ENCODE measurements at regions not wholly inside any gene's neighbourhood (a gene's known extent, or its start where the extent isn't known, plus 50 kb on each side); places are given as distances from the start of the nearest gene placed in this dataset.

DNA sequence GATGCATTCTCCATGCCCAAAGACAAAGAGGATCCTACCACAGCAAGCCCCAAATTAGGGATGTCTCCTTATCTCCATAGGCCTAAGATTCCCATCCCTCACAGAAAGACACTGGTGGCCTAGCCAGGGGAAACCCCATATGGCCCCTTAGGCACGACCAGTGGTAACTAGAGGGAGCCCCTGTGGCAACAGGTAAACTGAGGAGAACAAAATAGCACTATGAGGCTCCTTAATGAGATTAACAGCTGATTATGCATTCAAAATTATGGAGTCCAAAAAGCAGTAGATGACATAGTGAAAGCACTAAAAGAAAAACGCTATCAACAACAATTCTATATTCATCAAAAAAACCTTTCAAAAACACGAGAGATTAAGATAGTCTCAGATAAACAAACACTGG is 234.0 kb downstream of the DIRAS2 start:
- Histone ChIP-seq H3K27ac (no peak overlapping the region), H3K4me1 (no peaks in the 10 kb centered on the region), H3K27me3 (no peaks in the 10 kb centered on the region), H3K9me3 (no peaks in the 10 kb centered on the region), H3K36me3 (no peaks in the 10 kb centered on the region), H3K4me3 (no peak overlapping the region)
- TF ChIP-seq POLR2AphosphoS5 (IDR thresholded peaks at IDR 0.05) (no peak), POLR2A (IDR thresholded peaks at IDR 0.05) (no peak), EP300 (IDR thresholded peaks at IDR 0.05) (no peak)
- TF ChIP-seq, protein P1, sequence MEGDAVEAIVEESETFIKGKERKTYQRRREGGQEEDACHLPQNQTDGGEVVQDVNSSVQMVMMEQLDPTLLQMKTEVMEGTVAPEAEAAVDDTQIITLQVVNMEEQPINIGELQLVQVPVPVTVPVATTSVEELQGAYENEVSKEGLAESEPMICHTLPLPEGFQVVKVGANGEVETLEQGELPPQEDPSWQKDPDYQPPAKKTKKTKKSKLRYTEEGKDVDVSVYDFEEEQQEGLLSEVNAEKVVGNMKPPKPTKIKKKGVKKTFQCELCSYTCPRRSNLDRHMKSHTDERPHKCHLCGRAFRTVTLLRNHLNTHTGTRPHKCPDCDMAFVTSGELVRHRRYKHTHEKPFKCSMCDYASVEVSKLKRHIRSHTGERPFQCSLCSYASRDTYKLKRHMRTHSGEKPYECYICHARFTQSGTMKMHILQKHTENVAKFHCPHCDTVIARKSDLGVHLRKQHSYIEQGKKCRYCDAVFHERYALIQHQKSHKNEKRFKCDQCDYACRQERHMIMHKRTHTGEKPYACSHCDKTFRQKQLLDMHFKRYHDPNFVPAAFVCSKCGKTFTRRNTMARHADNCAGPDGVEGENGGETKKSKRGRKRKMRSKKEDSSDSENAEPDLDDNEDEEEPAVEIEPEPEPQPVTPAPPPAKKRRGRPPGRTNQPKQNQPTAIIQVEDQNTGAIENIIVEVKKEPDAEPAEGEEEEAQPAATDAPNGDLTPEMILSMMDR (IDR thresholded peaks at IDR 0.05): no peak
- no peak for DNase-seq (ENCODE audit: low spot score in 2 of 2)
- WGBS: 95% methylated on average over 3 of the region's 3 CpGs

DNA sequence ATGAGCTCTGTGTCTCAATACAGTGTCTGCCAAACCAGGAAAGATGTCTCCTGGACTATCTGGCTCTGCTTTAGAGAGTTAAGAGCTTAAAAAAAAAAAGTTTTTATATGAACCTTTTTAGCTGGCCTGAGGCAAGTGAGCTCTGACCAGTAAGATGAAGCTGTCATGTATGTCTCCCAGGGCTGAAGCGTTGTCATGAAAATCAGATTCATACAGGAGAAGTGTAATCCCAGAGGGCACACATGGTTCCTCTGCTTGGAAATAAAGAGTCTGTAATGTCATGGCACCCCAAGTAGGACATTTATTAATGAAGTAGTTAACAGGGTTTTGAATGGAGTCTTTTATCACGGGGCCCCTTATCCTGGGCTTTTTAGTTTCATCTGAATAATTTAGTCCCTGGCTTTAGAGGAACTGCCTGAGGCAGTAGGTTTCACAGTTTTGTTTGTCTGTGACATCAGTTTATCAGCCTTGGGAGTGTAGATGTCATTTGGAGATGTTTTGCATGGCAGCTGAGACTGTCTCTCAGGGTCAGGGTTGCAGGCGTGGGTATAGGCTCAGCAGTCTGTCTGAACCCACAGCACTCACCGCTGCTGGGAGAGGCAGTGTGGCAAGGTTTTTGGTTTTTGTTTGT is 223.3 kb downstream of the DIRAS2 start:
- DNase-seq (ENCODE audit: low spot score in 2 of 2): no peak
- Histone ChIP-seq H3K4me1 (no peaks in the 10 kb centered on the region), H3K4me3 (no peak overlapping the region), H3K9me3 (no peaks in the 10 kb centered on the region), H3K36me3 (no peaks in the 10 kb centered on the region), H3K27ac (no peak overlapping the region), H3K27me3 (no peaks in the 10 kb centered on the region)
- 85% methylated on average over 4 of the region's 4 CpGs for WGBS
- TF ChIP-seq, protein P1 (IDR thresholded peaks at IDR 0.05): no peak
- no peak for TF ChIP-seq POLR2A (IDR thresholded peaks at IDR 0.05)
- no peak for TF ChIP-seq POLR2AphosphoS5 (IDR thresholded peaks at IDR 0.05)
- TF ChIP-seq EP300 (IDR thresholded peaks at IDR 0.05): no peak

DNA sequence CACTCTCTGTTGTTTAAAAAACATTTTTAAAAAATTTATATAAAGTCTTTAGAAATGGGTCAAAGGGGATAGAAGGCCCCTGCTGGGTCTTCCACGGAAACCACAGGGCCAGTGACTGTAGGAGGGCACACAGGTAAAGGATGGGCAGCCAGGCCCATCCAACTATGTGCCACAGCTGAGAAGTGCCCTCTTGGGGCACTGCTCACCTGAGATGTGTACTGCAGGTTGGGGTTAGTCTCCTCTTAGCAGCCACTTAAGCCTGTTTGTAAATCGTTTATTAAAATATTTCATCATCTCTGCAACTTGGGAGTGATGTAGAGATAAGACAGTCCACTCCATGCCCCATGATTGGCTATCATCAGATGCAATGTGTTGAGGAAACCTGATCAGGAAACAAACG is 222.4 kb downstream of the DIRAS2 start:
- DNase-seq (ENCODE audit: low spot score in 2 of 2): no peak
- H3K27ac ChIP-seq: no peak overlapping the region
- no peak overlapping the region for H3K4me3 ChIP-seq
- no peaks in the 10 kb centered on the region for H3K9me3 ChIP-seq
- TF ChIP-seq, protein P1 (IDR thresholded peaks at IDR 0.05): no peak
- TF ChIP-seq POLR2A (IDR thresholded peaks at IDR 0.05) (no peak), EP300 (IDR thresholded peaks at IDR 0.05) (no peak), POLR2AphosphoS5 (IDR thresholded peaks at IDR 0.05) (no peak)
- no peaks in the 10 kb centered on the region for H3K36me3 ChIP-seq
- 73% methylated on average over 3 of the region's 3 CpGs for WGBS
- no peaks in the 10 kb centered on the region for H3K27me3 ChIP-seq
- no peaks in the 10 kb centered on the region for H3K4me1 ChIP-seq

DNA sequence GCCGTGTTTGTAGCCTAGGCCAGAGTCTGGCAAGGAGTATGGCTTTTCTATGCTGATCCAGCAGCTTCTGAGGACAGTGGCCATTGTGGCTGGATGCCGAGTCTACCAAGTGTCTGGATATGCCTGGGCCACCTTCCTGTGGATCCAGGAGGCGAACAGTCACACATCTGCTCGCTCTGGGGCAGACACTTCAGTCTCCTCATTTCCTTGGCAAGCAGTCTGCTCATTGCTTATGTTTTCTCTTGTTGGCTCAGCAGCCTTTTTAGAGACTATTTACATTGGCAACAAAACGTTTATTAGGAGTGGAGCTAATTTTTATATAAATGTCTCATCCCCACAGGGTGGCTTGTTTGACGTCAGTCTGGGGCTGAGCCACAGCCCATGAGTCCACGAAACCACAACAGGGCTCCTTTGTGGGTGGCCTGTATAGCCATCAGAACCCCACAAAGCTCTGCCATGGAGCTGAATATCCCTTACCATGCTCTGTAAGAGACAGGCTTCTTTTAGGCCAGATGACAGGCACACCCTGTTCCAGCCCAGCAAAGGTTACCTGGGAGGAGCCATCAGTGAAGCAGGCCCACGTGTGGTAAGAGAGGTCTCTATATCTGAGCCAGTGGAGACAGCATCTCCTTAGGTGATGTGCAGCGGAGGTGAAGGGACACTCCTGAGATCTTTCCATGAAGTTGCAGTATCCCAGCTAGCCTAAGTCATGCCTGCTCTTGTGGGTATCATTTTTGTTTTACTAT is 221.7 kb downstream of the DIRAS2 start:
- TF ChIP-seq POLR2AphosphoS5 (IDR thresholded peaks at IDR 0.05) (no peak), EP300 (IDR thresholded peaks at IDR 0.05) (no peak), POLR2A (IDR thresholded peaks at IDR 0.05) (no peak)
- TF ChIP-seq, protein P1 (IDR thresholded peaks at IDR 0.05): no peak
- no peaks in the 10 kb centered on the region for H3K36me3 ChIP-seq
- H3K27ac ChIP-seq: no peak overlapping the region
- no peaks in the 10 kb centered on the region for H3K4me1 ChIP-seq
- 33% methylated on average over 8 of the region's 9 CpGs for WGBS
- no peaks in the 10 kb centered on the region for H3K9me3 ChIP-seq
- no peaks in the 10 kb centered on the region for H3K27me3 ChIP-seq
- DNase-seq (ENCODE audit: low spot score in 2 of 2): no peak
- H3K4me3 ChIP-seq: no peak overlapping the region

DNA sequence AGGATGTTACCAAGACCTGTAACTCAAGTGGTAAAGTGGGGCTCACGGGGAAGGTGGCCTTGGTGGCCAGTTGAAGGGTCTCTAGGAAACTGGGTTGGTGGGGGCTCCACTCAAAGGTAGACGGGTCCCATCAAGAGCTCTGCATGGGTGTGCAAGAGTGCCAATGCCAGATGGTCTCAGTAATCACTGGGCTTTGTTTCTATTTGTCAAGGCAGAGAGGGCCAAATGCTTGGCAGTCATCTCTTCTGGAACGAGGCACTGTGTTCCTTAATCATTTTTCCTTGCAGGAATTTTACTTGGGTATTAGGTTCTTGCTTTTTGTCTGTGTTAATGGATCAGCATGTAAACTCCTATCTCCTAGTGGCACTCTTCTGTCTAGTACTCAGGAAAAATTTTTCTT is 220.8 kb downstream of the DIRAS2 start:
- no peaks in the 10 kb centered on the region for H3K36me3 ChIP-seq
- no peaks in the 10 kb centered on the region for H3K4me1 ChIP-seq
- H3K27me3 ChIP-seq: no peaks in the 10 kb centered on the region
- no peak overlapping the region for H3K27ac ChIP-seq
- TF ChIP-seq POLR2AphosphoS5 (IDR thresholded peaks at IDR 0.05) (no peak), POLR2A (IDR thresholded peaks at IDR 0.05) (no peak), EP300 (IDR thresholded peaks at IDR 0.05) (no peak)
- TF ChIP-seq, protein P1 (IDR thresholded peaks at IDR 0.05): no peak
- no peak overlapping the region for H3K4me3 ChIP-seq
- no peak for DNase-seq (ENCODE audit: low spot score in 2 of 2)
- WGBS: 87% methylated on average over 3 of the region's 3 CpGs
- H3K9me3 ChIP-seq: no peaks in the 10 kb centered on the region

Measured in suprapubic skin (tissue), 4 donors.